ENCODE measurements at regions not wholly inside any gene's neighbourhood (a gene's known extent, or its start where the extent isn't known, plus 50 kb on each side); places are given as distances from the start of the nearest gene placed in this dataset.

DNA sequence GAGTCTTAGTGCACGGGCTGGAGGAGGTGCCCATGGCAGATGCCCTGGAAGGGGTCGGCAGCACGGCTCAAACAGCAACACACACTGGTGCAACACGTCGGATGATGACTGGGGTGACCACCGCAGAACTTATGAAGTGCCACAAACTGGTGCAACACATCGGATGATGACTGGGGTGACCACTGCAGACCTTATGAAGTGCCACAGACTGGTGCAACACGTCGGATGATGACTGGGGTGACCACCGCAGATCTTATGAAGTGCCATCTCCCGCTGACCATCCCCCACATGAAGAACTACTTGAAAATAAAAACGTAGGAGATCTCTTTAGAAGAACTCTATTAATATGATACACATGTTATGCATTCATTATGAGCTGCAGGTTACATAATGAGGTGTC, 218.3 kb downstream of the TBXT start:
- DNase-seq (ENCODE audit: low read depth in 4 of 6, low spot score in 6 of 6), result no peak
- H3K27me3 ChIP-seq (ENCODE audit: control insufficient read depth, insufficient read depth, low read length), result no peaks in the 10 kb centered on the region
- H3K36me3 ChIP-seq (ENCODE audit: control insufficient read depth, insufficient read depth, low read length), result no peaks in the 10 kb centered on the region
- H3K27ac ChIP-seq (ENCODE audit: low read depth, low read length), result no peak overlapping the region
- H3K9me3 ChIP-seq (ENCODE audit: control insufficient read depth, insufficient read depth, low read length), result no peaks in the 10 kb centered on the region
- 98% methylated on average over 7 of the region's 12 CpGs for WGBS (ENCODE audit: insufficient coverage)
- H3K4me3 ChIP-seq (ENCODE audit: low read depth, low read length), result no peak overlapping the region
- H3K4me1 ChIP-seq (ENCODE audit: control insufficient read depth, insufficient read depth, low read length), result no peaks in the 10 kb centered on the region

DNA sequence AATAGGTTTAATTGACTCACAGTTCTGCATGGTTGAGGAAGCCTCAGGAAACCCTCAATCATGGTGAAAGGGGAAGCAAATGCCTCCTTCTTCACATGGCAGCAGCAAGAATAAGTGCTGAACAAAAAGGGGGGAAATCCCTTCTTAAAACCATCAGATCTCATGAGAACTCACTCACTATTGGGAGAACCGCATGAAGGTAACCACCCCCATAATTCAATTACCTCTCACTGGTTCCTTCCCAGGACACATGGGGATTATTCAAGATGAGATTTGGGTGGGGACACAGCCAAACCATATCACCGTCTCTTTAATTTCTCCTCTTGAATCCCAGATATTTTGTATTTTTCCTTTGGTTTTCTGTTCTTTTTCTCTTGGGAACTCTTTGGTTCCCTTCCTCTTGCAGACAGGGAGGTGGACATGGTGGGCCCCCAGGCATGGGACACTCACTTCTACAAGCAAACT, 223.6 kb downstream of the TBXT start:
- Histone ChIP-seq H3K4me3 (ENCODE audit: low read depth, low read length) (no peak overlapping the region), H3K9me3 (ENCODE audit: control insufficient read depth, insufficient read depth, low read length) (no peaks in the 10 kb centered on the region), H3K27ac (ENCODE audit: low read depth, low read length) (no peak overlapping the region), H3K4me1 (ENCODE audit: control insufficient read depth, insufficient read depth, low read length) (no peaks in the 10 kb centered on the region), H3K27me3 (ENCODE audit: control insufficient read depth, insufficient read depth, low read length) (no peaks in the 10 kb centered on the region), H3K36me3 (ENCODE audit: control insufficient read depth, insufficient read depth, low read length) (no peaks in the 10 kb centered on the region)
- WGBS (ENCODE audit: insufficient coverage), result no CpG with 5 or more reads among the region's 2 CpGs
- no peak for DNase-seq (ENCODE audit: low read depth in 4 of 6, low spot score in 6 of 6)

GRCh38 chr6:165941786-165942185, 225.9 kb downstream of the TBXT start:
- Histone ChIP-seq H3K9me3 (ENCODE audit: control insufficient read depth, insufficient read depth, low read length) (no peaks in the 10 kb centered on the region), H3K27ac (ENCODE audit: low read depth, low read length) (no peak overlapping the region)
- 100% methylated on average over 2 of the region's 4 CpGs for WGBS (ENCODE audit: insufficient coverage)

GRCh38 chr6:165941249-165941775, 226.3 kb downstream of the TBXT start:
- no peaks in the 10 kb centered on the region for H3K27me3 ChIP-seq (ENCODE audit: control insufficient read depth, insufficient read depth, low read length)
- WGBS (ENCODE audit: insufficient coverage), result 93% methylated on average over 4 of the region's 5 CpGs
- H3K27ac ChIP-seq (ENCODE audit: low read depth, low read length), result no peak overlapping the region
- DNase-seq (ENCODE audit: low read depth in 4 of 6, low spot score in 6 of 6), result no peak
- no peaks in the 10 kb centered on the region for H3K9me3 ChIP-seq (ENCODE audit: control insufficient read depth, insufficient read depth, low read length)
- H3K4me3 ChIP-seq (ENCODE audit: low read depth, low read length), result no peak overlapping the region
- H3K36me3 ChIP-seq (ENCODE audit: control insufficient read depth, insufficient read depth, low read length), result no peaks in the 10 kb centered on the region
- H3K4me1 ChIP-seq (ENCODE audit: control insufficient read depth, insufficient read depth, low read length), result no peaks in the 10 kb centered on the region

More at GRCh38 chr6:165941786-165942185, 225.9 kb downstream of the TBXT start:
- H3K36me3 ChIP-seq (ENCODE audit: control insufficient read depth, insufficient read depth, low read length), result no peaks in the 10 kb centered on the region
- no peak overlapping the region for H3K4me3 ChIP-seq (ENCODE audit: low read depth, low read length)
- DNase-seq (ENCODE audit: low read depth in 4 of 6, low spot score in 6 of 6), result no peak
- H3K4me1 ChIP-seq (ENCODE audit: control insufficient read depth, insufficient read depth, low read length), result no peaks in the 10 kb centered on the region
- no peaks in the 10 kb centered on the region for H3K27me3 ChIP-seq (ENCODE audit: control insufficient read depth, insufficient read depth, low read length)

DNA sequence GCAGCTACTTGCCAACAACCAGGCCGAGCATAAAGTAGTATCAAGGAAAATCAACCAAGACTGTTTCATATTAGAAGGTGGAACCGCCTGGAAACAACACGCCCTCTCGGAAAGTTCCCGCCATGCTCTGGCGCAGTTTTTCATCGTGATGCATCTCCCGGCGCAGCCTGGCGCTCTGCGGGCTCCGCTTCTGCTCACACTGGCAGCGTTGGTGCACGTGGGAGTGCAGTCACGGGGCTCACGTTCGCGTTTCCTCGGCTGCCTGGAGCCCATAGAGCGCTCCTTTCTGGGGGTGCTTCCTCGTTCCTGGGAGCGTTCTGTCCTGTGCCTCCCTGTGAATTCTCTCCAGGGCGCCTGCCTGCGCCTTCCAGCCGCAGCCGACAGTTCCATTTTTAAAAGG, 227.3 kb downstream of the TBXT start:
- H3K9me3 ChIP-seq (ENCODE audit: control insufficient read depth, insufficient read depth, low read length), result no peaks in the 10 kb centered on the region
- H3K36me3 ChIP-seq (ENCODE audit: control insufficient read depth, insufficient read depth, low read length), result no peaks in the 10 kb centered on the region
- no peak overlapping the region for H3K27ac ChIP-seq (ENCODE audit: low read depth, low read length)
- H3K4me3 ChIP-seq (ENCODE audit: low read depth, low read length), result no peak overlapping the region
- no peaks in the 10 kb centered on the region for H3K4me1 ChIP-seq (ENCODE audit: control insufficient read depth, insufficient read depth, low read length)
- no peaks in the 10 kb centered on the region for H3K27me3 ChIP-seq (ENCODE audit: control insufficient read depth, insufficient read depth, low read length)
- 88% methylated on average over 23 of the region's 26 CpGs for WGBS (ENCODE audit: insufficient coverage)
- DNase-seq (ENCODE audit: low read depth in 4 of 6, low spot score in 6 of 6), result no peak

DNA sequence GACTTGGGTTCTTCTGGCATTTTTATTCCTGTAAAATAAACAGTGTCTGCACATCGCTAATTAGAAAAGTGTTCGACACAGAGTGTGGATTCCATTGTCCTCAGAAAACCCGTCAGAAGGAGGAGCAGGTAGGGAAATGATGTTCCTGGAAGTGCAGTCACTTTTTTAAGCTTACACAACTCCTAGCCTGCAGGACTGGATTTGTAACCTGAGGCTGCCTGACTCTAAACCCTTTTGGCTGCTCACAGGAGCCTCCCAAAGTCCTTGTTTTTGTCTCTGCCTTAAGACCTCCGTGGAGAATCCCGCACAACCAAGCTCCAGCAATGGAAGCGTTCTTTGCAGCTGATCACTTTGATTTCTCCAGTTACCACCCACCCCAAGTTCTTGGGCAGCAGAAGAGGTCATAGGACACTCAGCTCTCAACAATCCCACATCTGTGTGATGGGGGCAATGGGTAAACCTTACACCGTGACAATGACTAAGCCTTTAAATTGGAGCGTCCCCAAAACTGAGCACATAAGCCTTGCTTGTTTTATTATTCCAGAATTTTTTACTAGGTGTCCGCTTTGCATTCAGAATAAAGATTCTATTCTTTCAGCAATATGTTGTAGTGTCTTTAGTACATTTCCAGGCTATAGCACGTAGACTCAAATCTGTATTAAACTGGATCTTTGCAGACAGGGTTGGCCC, 227.9 kb downstream of the TBXT start:
- Histone ChIP-seq H3K9me3 (ENCODE audit: control insufficient read depth, insufficient read depth, low read length) (no peaks in the 10 kb centered on the region), H3K27ac (ENCODE audit: low read depth, low read length) (no peak overlapping the region), H3K36me3 (ENCODE audit: control insufficient read depth, insufficient read depth, low read length) (no peaks in the 10 kb centered on the region), H3K4me1 (ENCODE audit: control insufficient read depth, insufficient read depth, low read length) (no peaks in the 10 kb centered on the region), H3K27me3 (ENCODE audit: control insufficient read depth, insufficient read depth, low read length) (no peaks in the 10 kb centered on the region), H3K4me3 (ENCODE audit: low read depth, low read length) (no peak overlapping the region)
- 84% methylated on average over 6 of the region's 10 CpGs for whole genome bisulfite sequencing (ENCODE audit: insufficient coverage)
- no peak for DNase-seq (ENCODE audit: low read depth in 4 of 6, low spot score in 6 of 6)

DNA sequence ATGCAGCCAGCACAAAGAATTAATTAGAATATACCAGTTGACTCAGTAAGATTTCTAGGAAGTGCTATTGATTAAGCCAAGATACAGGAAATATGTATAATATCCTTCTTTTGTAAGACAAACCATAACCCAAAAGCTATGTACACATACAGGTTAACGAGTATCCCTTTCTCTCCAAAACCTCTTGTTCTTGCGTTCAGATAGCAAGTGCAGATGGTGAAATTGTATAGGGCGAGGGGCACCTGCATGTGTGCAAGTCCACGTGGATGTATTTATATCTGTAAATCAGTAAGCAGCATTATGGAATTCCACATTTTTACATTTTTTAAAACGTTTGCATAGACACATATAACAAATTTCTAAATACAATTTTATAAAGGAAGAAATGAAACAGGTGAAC, 228.6 kb downstream of the TBXT start:
- Histone ChIP-seq H3K27ac (ENCODE audit: low read depth, low read length) (no peak overlapping the region), H3K36me3 (ENCODE audit: control insufficient read depth, insufficient read depth, low read length) (no peaks in the 10 kb centered on the region), H3K4me3 (ENCODE audit: low read depth, low read length) (no peak overlapping the region), H3K4me1 (ENCODE audit: control insufficient read depth, insufficient read depth, low read length) (no peaks in the 10 kb centered on the region), H3K9me3 (ENCODE audit: control insufficient read depth, insufficient read depth, low read length) (no peaks in the 10 kb centered on the region), H3K27me3 (ENCODE audit: control insufficient read depth, insufficient read depth, low read length) (no peaks in the 10 kb centered on the region)
- DNase-seq (ENCODE audit: low read depth in 4 of 6, low spot score in 6 of 6), result no peak
- no CpG with 5 or more reads among the region's 5 CpGs for WGBS (ENCODE audit: insufficient coverage)

GRCh38 chr6:165937564-165938358, 229.9 kb downstream of the TBXT start:
- peak in 1 of 6 donors; percentile 14 for DNase-seq (ENCODE audit: low read depth in 4 of 6, low spot score in 6 of 6)
- WGBS (ENCODE audit: insufficient coverage), result 75% methylated on average over 2 of the region's 3 CpGs
- Histone ChIP-seq H3K4me3 (ENCODE audit: low read depth, low read length) (no peak overlapping the region), H3K27ac (ENCODE audit: low read depth, low read length) (no peak overlapping the region), H3K9me3 (ENCODE audit: control insufficient read depth, insufficient read depth, low read length) (no peaks in the 10 kb centered on the region), H3K27me3 (ENCODE audit: control insufficient read depth, insufficient read depth, low read length) (no peaks in the 10 kb centered on the region), H3K36me3 (ENCODE audit: control insufficient read depth, insufficient read depth, low read length) (no peaks in the 10 kb centered on the region), H3K4me1 (ENCODE audit: control insufficient read depth, insufficient read depth, low read length) (no peaks in the 10 kb centered on the region)

- Histone ChIP-seq H3K9me3 (ENCODE audit: control insufficient read depth, insufficient read depth, low read length) (no peaks in the 10 kb centered on the region), H3K27ac (ENCODE audit: low read depth, low read length) (no peak overlapping the region), H3K4me1 (ENCODE audit: control insufficient read depth, insufficient read depth, low read length) (no peaks in the 10 kb centered on the region), H3K4me3 (ENCODE audit: low read depth, low read length) (no peak overlapping the region), H3K27me3 (ENCODE audit: control insufficient read depth, insufficient read depth, low read length) (no peaks in the 10 kb centered on the region), H3K36me3 (ENCODE audit: control insufficient read depth, insufficient read depth, low read length) (no peaks in the 10 kb centered on the region)
- WGBS (ENCODE audit: insufficient coverage), result 87% methylated on average over 2 of the region's 4 CpGs
- no peak for DNase-seq (ENCODE audit: low read depth in 4 of 6, low spot score in 6 of 6)
Observed at GRCh38 chr6:165936660-165937059, 231.0 kb downstream of the TBXT start.

Data from spinal cord (tissue), 9 donors.